DND-41 (cell line): ENCODE measurements at regions not wholly inside any gene's neighbourhood (a gene's known extent, or its start where the extent isn't known, plus 50 kb on each side); places are given as distances from the start of the nearest gene placed in this dataset.

Experiments
- ATAC-seq: fragments of 200-7000 bp; cut with Tn5 transposase; 3 replicates; pipeline ENCODE4 v1.9.1; 2021; ENCODE audit warnings: low read depth; ENCODE audit not compliant: insufficient read depth
- DNase-seq: peaks from one replicate; pipeline ENCODE4 v3.0.0-alpha.2; 2020
- H2AFZ ChIP-seq: 2 replicates; pipeline ENCODE4 v1.6.0; 2012; ENCODE audit warnings: low read depth, low read length
- H3K27ac ChIP-seq: 2 replicates; pipeline ENCODE4 v1.5.1; 2012; ENCODE audit warnings: low read length, inconsistent platforms
- H3K27me3 ChIP-seq: fragments of 200-600 bp; sonication (generic); 2 replicates; pipeline ENCODE4 v1.6.0; 2012; ENCODE audit warnings: low read length, mild to moderate bottlenecking, inconsistent platforms; ENCODE audit not compliant: insufficient read depth, poor library complexity
- H3K36me3 ChIP-seq: 2 replicates; pipeline ENCODE4 v1.5.1; 2012; ENCODE audit warnings: low read length, inconsistent platforms; ENCODE audit not compliant: insufficient read depth
- H3K4me1 ChIP-seq: 2 replicates; pipeline ENCODE4 v1.5.1; 2012; ENCODE audit warnings: mild to moderate bottlenecking, low read length; ENCODE audit not compliant: insufficient read depth
- H3K4me2 ChIP-seq: 2 replicates; pipeline ENCODE4 v1.6.0; 2012; ENCODE audit warnings: mild to moderate bottlenecking, moderate library complexity, low read length, inconsistent platforms; ENCODE audit not compliant: insufficient read depth
- H3K4me3 ChIP-seq, 2 experiments: fragments of 200-600 bp in 1 of 2; shearing (Covaris generic) in 1 of 2; 2 replicates each; pipeline ENCODE4 v1.5.1; 2012 to 2016; ENCODE audit warnings: inconsistent platforms in 2 of 2, low read length in 2 of 2, mild to moderate bottlenecking in 2 of 2, low read depth in 1 of 2, moderate library complexity in 1 of 2
- H3K79me2 ChIP-seq: 2 replicates; pipeline ENCODE4 v1.6.0; 2012; ENCODE audit warnings: low read length, inconsistent platforms; ENCODE audit not compliant: insufficient read depth
- H3K9ac ChIP-seq: 2 replicates; pipeline ENCODE4 v1.6.0; 2012; ENCODE audit warnings: low read depth, mild to moderate bottlenecking, inconsistent platforms, low read length, moderate library complexity
- H3K9me3 ChIP-seq: 2 replicates; pipeline ENCODE4 v1.5.1; 2012; ENCODE audit warnings: low read length, moderate library complexity, mild to moderate bottlenecking, inconsistent platforms; ENCODE audit not compliant: insufficient read depth, severe bottlenecking
- H4K20me1 ChIP-seq: 2 replicates; pipeline ENCODE4 v1.6.0; 2012; ENCODE audit warnings: low read length; ENCODE audit not compliant: insufficient read depth
- CTCF ChIP-seq: IDR thresholded peaks from 2 replicates; pipeline ENCODE4 v1.5.1; 2012; ENCODE audit warnings: borderline replicate concordance, low read length, moderate library complexity, mild to moderate bottlenecking; ENCODE audit not compliant: poor library complexity, severe bottlenecking; ENCODE audit errors: extremely low read depth
- EZH2 ChIP-seq: IDR thresholded peaks from 3 replicates; pipeline ENCODE4 v1.6.1; 2012; ENCODE audit warnings: borderline replicate concordance, low read depth, mild to moderate bottlenecking, moderate library complexity, low read length, inconsistent platforms; ENCODE audit not compliant: severe bottlenecking

GRCh38 chr3:31132132-31132769 lies 237.8 kb upstream of the GADL1 start:
- ATAC-seq: peak; percentile 79
- Histone ChIP-seq H3K27me3 (no peaks in the 10 kb centered on the region), H3K36me3 (no peaks in the 10 kb centered on the region), H3K4me2 (no peak overlapping the region), H3K79me2 (no peaks in the 10 kb centered on the region), H3K4me1 (no peaks in the 10 kb centered on the region), H3K9me3 (no peaks in the 10 kb centered on the region), H3K9ac (no peak overlapping the region), H3K27ac (peak overlapping the region; percentile 41; the same call in 1 of the 2 replicates), H3K4me3 (no peak overlapping the region), H2AFZ (no peak overlapping the region), H4K20me1 (no peaks in the 10 kb centered on the region)
- no peak for DNase-seq
- TF ChIP-seq CTCF: peak; percentile 54
- no peak for TF ChIP-seq EZH2

- no peak overlapping the region for H3K9ac ChIP-seq
- ATAC-seq (no peak), DNase-seq (no peak)
- no peaks in the 10 kb centered on the region for H3K4me1 ChIP-seq
- TF ChIP-seq CTCF: no peak
- TF ChIP-seq EZH2: no peak
- no peaks in the 10 kb centered on the region for H4K20me1 ChIP-seq
- no peaks in the 10 kb centered on the region for H3K36me3 ChIP-seq
- no peak overlapping the region for H2AFZ ChIP-seq
- no peak overlapping the region for H3K4me2 ChIP-seq
- no peaks in the 10 kb centered on the region for H3K27me3 ChIP-seq
- H3K27ac ChIP-seq: no peak overlapping the region
- no peaks in the 10 kb centered on the region for H3K79me2 ChIP-seq
- no peaks in the 10 kb centered on the region for H3K9me3 ChIP-seq
- no peak overlapping the region for H3K4me3 ChIP-seq
Measured at GRCh38 chr3:31133541-31133940, 239.1 kb upstream of the GADL1 start.

GRCh38 chr3:31135546-31135945 lies 241.1 kb upstream of the GADL1 start:
- Histone ChIP-seq H3K4me2 (no peak overlapping the region), H3K4me1 (no peaks in the 10 kb centered on the region), H4K20me1 (no peaks in the 10 kb centered on the region), H3K79me2 (no peaks in the 10 kb centered on the region), H3K9ac (no peak overlapping the region), H3K27me3 (no peaks in the 10 kb centered on the region), H3K9me3 (no peaks in the 10 kb centered on the region), H2AFZ (no peak overlapping the region), H3K4me3 (no peak overlapping the region), H3K36me3 (no peaks in the 10 kb centered on the region), H3K27ac (no peak overlapping the region)
- TF ChIP-seq CTCF: no peak
- no peak for TF ChIP-seq EZH2
- ATAC-seq (no peak), DNase-seq (no peak)
